ENCODE measurements at regions not wholly inside any gene's neighbourhood (a gene's known extent, or its start where the extent isn't known, plus 50 kb on each side); places are given as distances from the start of the nearest gene placed in this dataset.
A peak's percentile ranks its signal among the peaks of the same experiment; 100 is the strongest.

GRCh38 chr2:11963966-11964365 is 217.5 kb downstream of the LPIN1 start:
- Histone ChIP-seq H3K9ac (no peak overlapping the region), H3K27me3 (no peaks in the 10 kb centered on the region), H4K20me1 (ENCODE audit: low read depth) (no peaks in the 10 kb centered on the region), H3K27ac (no peak overlapping the region), H3K4me3 (no peak overlapping the region), H3K9me3 (ENCODE audit: low read depth) (no peaks in the 10 kb centered on the region), H2AFZ (replicated peaks) (no peak overlapping the region), H3K79me2 (ENCODE audit: low read depth) (no peaks in the 10 kb centered on the region), H3K36me3 (no peaks in the 10 kb centered on the region), H3F3A (ENCODE audit: low read depth) (no peaks in the 10 kb centered on the region), H3K4me2 (no peak overlapping the region), H3K4me1 (no peaks in the 10 kb centered on the region)
- DNase-seq (ENCODE audit: low spot score), result no peak
- no peaks in the 10 kb centered on the region for H3K9me3 Mint-ChIP-seq
- H3K4me3 Mint-ChIP-seq, result no peak overlapping the region
- TF ChIP-seq, protein P1, sequence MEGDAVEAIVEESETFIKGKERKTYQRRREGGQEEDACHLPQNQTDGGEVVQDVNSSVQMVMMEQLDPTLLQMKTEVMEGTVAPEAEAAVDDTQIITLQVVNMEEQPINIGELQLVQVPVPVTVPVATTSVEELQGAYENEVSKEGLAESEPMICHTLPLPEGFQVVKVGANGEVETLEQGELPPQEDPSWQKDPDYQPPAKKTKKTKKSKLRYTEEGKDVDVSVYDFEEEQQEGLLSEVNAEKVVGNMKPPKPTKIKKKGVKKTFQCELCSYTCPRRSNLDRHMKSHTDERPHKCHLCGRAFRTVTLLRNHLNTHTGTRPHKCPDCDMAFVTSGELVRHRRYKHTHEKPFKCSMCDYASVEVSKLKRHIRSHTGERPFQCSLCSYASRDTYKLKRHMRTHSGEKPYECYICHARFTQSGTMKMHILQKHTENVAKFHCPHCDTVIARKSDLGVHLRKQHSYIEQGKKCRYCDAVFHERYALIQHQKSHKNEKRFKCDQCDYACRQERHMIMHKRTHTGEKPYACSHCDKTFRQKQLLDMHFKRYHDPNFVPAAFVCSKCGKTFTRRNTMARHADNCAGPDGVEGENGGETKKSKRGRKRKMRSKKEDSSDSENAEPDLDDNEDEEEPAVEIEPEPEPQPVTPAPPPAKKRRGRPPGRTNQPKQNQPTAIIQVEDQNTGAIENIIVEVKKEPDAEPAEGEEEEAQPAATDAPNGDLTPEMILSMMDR (IDR thresholded peaks at IDR 0.05), result no peak
- no peak for TF ChIP-seq EZH2 (IDR thresholded peaks at IDR 0.05)
- TF ChIP-seq EZH2phosphoT487 (IDR thresholded peaks at IDR 0.05), result no peak
- no peaks in the 10 kb centered on the region for H3K4me1 Mint-ChIP-seq
- H3K36me3 Mint-ChIP-seq, result no peaks in the 10 kb centered on the region
- no peak overlapping the region for H3K27ac Mint-ChIP-seq
- peaks cover 2% of the 10 kb centered on the region for H3K27me3 Mint-ChIP-seq (ENCODE audit: insufficient read depth, low read depth)

GRCh38 chr2:11967946-11968465 is 221.6 kb downstream of the LPIN1 start:
- Histone ChIP-seq H2AFZ (replicated peaks) (no peak overlapping the region), H3K27ac (no peak overlapping the region)
- H3K36me3 Mint-ChIP-seq, result no peaks in the 10 kb centered on the region

DNA sequence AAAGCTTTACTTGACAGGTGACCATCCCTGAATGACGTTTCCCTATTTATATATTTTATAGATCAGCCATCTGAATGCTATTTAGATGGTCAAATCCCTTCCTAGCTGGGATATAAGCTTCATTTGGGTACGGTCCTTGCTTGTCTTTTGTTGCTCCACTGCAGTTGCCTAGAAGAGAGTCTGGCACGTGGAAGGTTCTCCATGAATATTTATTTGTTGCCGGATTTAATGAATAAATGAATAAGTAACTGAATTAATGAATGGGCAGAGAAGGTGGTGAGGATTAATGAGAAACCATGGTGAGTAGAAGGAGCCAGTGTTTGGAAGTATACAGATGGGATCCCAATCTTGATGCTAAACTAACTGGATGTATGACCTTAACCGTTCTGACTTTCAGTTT is 222.1 kb downstream of the LPIN1 start:
- no peaks in the 10 kb centered on the region for H3K36me3 Mint-ChIP-seq
- peaks cover 13% of the 10 kb centered on the region for H3K9me3 Mint-ChIP-seq
- Histone ChIP-seq H3K9me3 (ENCODE audit: low read depth) (peaks cover 5% of the 10 kb centered on the region), H3K4me1 (no peaks in the 10 kb centered on the region), H3K79me2 (ENCODE audit: low read depth) (no peaks in the 10 kb centered on the region), H3K36me3 (peaks cover 4% of the 10 kb centered on the region), H3K27ac (no peak overlapping the region), H3K9ac (no peak overlapping the region), H3F3A (ENCODE audit: low read depth) (no peaks in the 10 kb centered on the region), H3K4me2 (no peak overlapping the region), H4K20me1 (ENCODE audit: low read depth) (no peaks in the 10 kb centered on the region), H3K4me3 (no peak overlapping the region), H2AFZ (replicated peaks) (no peak overlapping the region), H3K27me3 (no peaks in the 10 kb centered on the region)
- no peaks in the 10 kb centered on the region for H3K4me1 Mint-ChIP-seq
- TF ChIP-seq, protein P1 (IDR thresholded peaks at IDR 0.05), result no peak
- TF ChIP-seq EZH2 (IDR thresholded peaks at IDR 0.05) (no peak), EZH2phosphoT487 (IDR thresholded peaks at IDR 0.05) (no peak)
- H3K27ac Mint-ChIP-seq, result no peak overlapping the region
- peaks cover 3% of the 10 kb centered on the region for H3K27me3 Mint-ChIP-seq (ENCODE audit: insufficient read depth, low read depth)
- no peak overlapping the region for H3K4me3 Mint-ChIP-seq
- DNase-seq (ENCODE audit: low spot score), result no peak

More at GRCh38 chr2:11967946-11968465, 221.6 kb downstream of the LPIN1 start:
- no peaks in the 10 kb centered on the region for H3K4me1 Mint-ChIP-seq
- DNase-seq (ENCODE audit: low spot score), result peak; percentile 5
- no peak overlapping the region for H3K4me3 Mint-ChIP-seq
- TF ChIP-seq EZH2 (IDR thresholded peaks at IDR 0.05) (no peak), EZH2phosphoT487 (IDR thresholded peaks at IDR 0.05) (no peak)
- TF ChIP-seq, protein P1 (IDR thresholded peaks at IDR 0.05), result no peak
- Histone ChIP-seq H3K27me3 (no peaks in the 10 kb centered on the region), H3K79me2 (ENCODE audit: low read depth) (no peaks in the 10 kb centered on the region), H3K36me3 (no peaks in the 10 kb centered on the region), H3F3A (ENCODE audit: low read depth) (no peaks in the 10 kb centered on the region), H3K4me1 (no peaks in the 10 kb centered on the region), H3K4me2 (no peak overlapping the region), H3K9ac (no peak overlapping the region), H4K20me1 (ENCODE audit: low read depth) (no peaks in the 10 kb centered on the region), H3K9me3 (ENCODE audit: low read depth) (no peaks in the 10 kb centered on the region), H3K4me3 (no peak overlapping the region)
- peaks cover 3% of the 10 kb centered on the region for H3K27me3 Mint-ChIP-seq (ENCODE audit: insufficient read depth, low read depth)
- H3K9me3 Mint-ChIP-seq, result peaks cover 10% of the 10 kb centered on the region
- no peak overlapping the region for H3K27ac Mint-ChIP-seq
